ENCODE measurements at regions not wholly inside any gene's neighbourhood (a gene's known extent, or its start where the extent isn't known, plus 50 kb on each side); places are given as distances from the start of the nearest gene placed in this dataset.

DNA sequence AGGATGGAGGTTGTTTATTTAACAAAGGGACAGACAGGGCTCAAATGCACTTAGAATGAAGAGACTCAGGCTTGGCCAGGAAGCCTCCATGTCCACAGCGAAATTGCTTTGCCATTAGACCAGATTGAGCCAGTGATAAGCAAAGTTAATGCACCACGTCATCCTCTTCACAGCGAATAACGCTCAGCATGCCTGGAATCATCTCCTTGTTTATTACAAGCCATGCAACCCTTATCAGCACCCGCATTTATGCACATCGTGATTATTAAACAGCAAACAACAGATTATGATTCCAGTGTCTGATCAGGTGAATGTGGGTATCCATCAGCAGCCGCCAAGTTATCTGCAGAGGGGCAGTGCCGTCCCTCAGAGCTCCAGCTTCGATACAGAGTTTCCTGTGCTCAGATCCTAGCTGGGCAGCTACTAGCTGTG lies 175.0 kb upstream of the TMEM132C start:
- no peak overlapping the region for H3K4me3 ChIP-seq (ENCODE audit: low read depth, low read length)
- TF ChIP-seq POLR2A (IDR thresholded peaks at IDR 0.05; ENCODE audit: extremely low read depth, insufficient read length), result no peak
- TF ChIP-seq, protein P1, sequence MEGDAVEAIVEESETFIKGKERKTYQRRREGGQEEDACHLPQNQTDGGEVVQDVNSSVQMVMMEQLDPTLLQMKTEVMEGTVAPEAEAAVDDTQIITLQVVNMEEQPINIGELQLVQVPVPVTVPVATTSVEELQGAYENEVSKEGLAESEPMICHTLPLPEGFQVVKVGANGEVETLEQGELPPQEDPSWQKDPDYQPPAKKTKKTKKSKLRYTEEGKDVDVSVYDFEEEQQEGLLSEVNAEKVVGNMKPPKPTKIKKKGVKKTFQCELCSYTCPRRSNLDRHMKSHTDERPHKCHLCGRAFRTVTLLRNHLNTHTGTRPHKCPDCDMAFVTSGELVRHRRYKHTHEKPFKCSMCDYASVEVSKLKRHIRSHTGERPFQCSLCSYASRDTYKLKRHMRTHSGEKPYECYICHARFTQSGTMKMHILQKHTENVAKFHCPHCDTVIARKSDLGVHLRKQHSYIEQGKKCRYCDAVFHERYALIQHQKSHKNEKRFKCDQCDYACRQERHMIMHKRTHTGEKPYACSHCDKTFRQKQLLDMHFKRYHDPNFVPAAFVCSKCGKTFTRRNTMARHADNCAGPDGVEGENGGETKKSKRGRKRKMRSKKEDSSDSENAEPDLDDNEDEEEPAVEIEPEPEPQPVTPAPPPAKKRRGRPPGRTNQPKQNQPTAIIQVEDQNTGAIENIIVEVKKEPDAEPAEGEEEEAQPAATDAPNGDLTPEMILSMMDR (IDR thresholded peaks at IDR 0.05; ENCODE audit: low read depth, low read length), result no peak
- TF ChIP-seq, protein P2, sequence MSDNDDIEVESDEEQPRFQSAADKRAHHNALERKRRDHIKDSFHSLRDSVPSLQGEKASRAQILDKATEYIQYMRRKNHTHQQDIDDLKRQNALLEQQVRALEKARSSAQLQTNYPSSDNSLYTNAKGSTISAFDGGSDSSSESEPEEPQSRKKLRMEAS (IDR thresholded peaks at IDR 0.05; ENCODE audit: low read depth, low read length), result no peak
- no peak for TF ChIP-seq MYC (IDR thresholded peaks at IDR 0.05; ENCODE audit: low read depth, low read length)
- no peak for DNase-seq (ENCODE audit: low read depth)

DNA sequence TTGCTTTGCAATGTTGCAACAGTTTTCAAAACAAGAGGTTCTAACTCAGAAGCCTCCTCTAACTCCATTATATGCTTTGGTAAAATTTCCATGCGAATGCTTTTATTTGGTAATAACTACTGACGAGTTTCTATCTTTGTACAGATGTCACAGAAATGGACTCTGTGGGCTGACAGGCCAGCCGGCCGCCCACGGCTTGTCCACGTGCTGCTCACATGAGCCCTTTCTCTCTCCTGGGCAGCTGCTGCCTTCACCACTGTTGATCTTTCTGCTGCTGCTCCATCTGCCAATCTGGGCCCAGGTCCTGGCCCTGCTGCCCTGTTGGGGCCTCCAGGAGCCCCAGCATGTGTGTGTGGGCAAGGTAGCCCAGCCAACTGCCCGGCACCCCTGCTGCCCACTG lies 168.2 kb upstream of the TMEM132C start:
- DNase-seq (ENCODE audit: low read depth), result no peak
- no peak for TF ChIP-seq MYC (IDR thresholded peaks at IDR 0.05; ENCODE audit: low read depth, low read length)
- TF ChIP-seq, protein P1 (IDR thresholded peaks at IDR 0.05; ENCODE audit: low read depth, low read length), result no peak
- TF ChIP-seq POLR2A (IDR thresholded peaks at IDR 0.05; ENCODE audit: extremely low read depth, insufficient read length), result no peak
- TF ChIP-seq, protein P2 (IDR thresholded peaks at IDR 0.05; ENCODE audit: low read depth, low read length), result no peak
- H3K4me3 ChIP-seq (ENCODE audit: low read depth, low read length), result no peak overlapping the region

DNA sequence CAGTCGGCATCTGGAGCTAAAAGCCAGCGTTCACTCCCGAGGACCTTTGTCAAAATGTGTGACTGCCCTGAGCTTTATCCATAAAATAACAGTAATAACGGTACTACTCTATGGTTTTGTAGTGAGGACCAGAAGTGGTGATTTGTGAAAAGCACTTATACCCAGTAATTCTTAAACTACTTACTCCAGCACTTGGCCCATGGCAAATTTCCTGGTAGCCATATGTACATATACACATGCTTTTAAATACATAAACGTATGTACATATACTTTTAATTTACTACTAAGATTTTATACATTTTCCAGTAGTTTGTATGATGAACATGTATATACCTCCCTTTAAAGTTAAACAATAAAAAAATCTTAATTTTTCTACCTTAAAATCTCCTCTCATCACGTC lies 163.8 kb upstream of the TMEM132C start:
- no peak overlapping the region for H3K4me3 ChIP-seq (ENCODE audit: low read depth, low read length)
- no peak for DNase-seq (ENCODE audit: low read depth)
- TF ChIP-seq POLR2A (IDR thresholded peaks at IDR 0.05; ENCODE audit: extremely low read depth, insufficient read length), result no peak
- TF ChIP-seq, protein P2 (IDR thresholded peaks at IDR 0.05; ENCODE audit: low read depth, low read length), result no peak
- TF ChIP-seq MYC (IDR thresholded peaks at IDR 0.05; ENCODE audit: low read depth, low read length), result no peak
- TF ChIP-seq, protein P1 (IDR thresholded peaks at IDR 0.05; ENCODE audit: low read depth, low read length), result no peak

DNA sequence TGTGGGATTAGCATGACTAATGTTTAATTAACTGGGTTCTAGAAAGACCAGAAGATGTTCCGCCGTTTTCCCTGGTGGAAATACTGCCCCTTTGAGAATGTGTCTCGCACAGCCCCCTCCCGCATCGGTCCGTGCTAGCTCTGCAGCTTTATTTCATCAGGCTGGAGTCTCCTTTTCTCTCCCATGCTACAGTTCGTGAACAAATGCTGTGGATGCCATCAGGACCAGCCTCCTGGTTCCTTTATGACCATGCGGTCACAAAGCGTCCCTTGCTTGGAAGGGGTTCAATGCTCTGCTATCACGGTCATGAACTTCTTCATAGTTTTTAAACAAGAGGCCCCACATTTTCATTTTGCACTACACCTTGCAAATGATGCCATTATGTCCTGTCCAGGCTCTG lies 157.7 kb upstream of the TMEM132C start:
- TF ChIP-seq POLR2A (IDR thresholded peaks at IDR 0.05; ENCODE audit: extremely low read depth, insufficient read length), result no peak
- TF ChIP-seq, protein P2 (IDR thresholded peaks at IDR 0.05; ENCODE audit: low read depth, low read length), result no peak
- no peak for TF ChIP-seq MYC (IDR thresholded peaks at IDR 0.05; ENCODE audit: low read depth, low read length)
- TF ChIP-seq, protein P1 (IDR thresholded peaks at IDR 0.05; ENCODE audit: low read depth, low read length), result no peak
- no peak overlapping the region for H3K4me3 ChIP-seq (ENCODE audit: low read depth, low read length)
- DNase-seq (ENCODE audit: low read depth), result no peak

DNA sequence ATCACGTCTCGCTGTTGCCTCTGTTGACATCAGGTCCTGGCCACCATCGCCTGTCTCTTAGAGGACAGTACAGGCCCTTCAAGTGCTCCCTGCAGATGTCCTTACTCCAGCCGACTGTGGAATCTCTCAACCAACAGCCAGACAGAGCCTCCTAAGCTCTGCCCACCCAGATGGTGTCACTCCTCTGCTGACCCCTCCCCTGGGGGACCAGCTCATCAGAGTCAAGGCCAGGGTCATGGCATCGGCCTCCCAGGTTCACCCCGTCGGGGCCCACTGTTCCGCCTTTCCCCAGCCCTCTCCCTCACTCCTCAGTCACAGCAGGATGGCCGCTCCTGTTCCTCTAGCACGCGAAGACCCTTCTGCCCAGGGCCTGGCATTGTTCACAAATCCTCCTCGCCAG lies 157.3 kb upstream of the TMEM132C start:
- TF ChIP-seq, protein P2 (IDR thresholded peaks at IDR 0.05; ENCODE audit: low read depth, low read length), result no peak
- TF ChIP-seq POLR2A (IDR thresholded peaks at IDR 0.05; ENCODE audit: extremely low read depth, insufficient read length) (no peak), MYC (IDR thresholded peaks at IDR 0.05; ENCODE audit: low read depth, low read length) (no peak)
- TF ChIP-seq, protein P1 (IDR thresholded peaks at IDR 0.05; ENCODE audit: low read depth, low read length), result no peak
- H3K4me3 ChIP-seq (ENCODE audit: low read depth, low read length), result no peak overlapping the region
- no peak for DNase-seq (ENCODE audit: low read depth)

DNA sequence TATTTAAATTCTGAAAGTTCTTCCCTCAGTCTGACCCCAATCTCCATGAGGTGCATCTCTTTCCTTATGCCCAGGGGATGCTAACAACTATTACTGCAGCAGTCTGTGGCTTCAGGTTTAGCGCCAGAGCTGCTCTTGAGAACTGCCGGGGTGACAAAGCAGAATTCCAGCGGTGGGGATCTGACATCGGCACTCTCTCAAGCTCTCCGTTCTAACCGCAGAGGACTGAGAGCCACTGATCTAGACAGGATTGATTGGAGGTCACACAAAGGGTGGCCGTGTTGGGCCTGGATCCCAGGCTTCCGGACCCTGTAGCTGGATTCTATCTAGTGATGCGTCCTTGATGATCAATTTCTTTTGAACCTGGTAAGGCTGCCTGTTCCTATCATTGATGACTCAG lies 155.6 kb upstream of the TMEM132C start:
- TF ChIP-seq POLR2A (IDR thresholded peaks at IDR 0.05; ENCODE audit: extremely low read depth, insufficient read length), result no peak
- no peak for TF ChIP-seq MYC (IDR thresholded peaks at IDR 0.05; ENCODE audit: low read depth, low read length)
- TF ChIP-seq, protein P1 (IDR thresholded peaks at IDR 0.05; ENCODE audit: low read depth, low read length), result no peak
- TF ChIP-seq, protein P2 (IDR thresholded peaks at IDR 0.05; ENCODE audit: low read depth, low read length), result no peak
- DNase-seq (ENCODE audit: low read depth), result no peak
- H3K4me3 ChIP-seq (ENCODE audit: low read depth, low read length), result no peak overlapping the region
